ENCODE measurements at regions not wholly inside any gene's neighbourhood (a gene's known extent, or its start where the extent isn't known, plus 50 kb on each side); places are given as distances from the start of the nearest gene placed in this dataset.
"Not testable (repeated sequence)": the region's sequence is repeated elsewhere in the genome, so short reads cannot be mapped to it uniquely, and the experiment has no call there.

DNA sequence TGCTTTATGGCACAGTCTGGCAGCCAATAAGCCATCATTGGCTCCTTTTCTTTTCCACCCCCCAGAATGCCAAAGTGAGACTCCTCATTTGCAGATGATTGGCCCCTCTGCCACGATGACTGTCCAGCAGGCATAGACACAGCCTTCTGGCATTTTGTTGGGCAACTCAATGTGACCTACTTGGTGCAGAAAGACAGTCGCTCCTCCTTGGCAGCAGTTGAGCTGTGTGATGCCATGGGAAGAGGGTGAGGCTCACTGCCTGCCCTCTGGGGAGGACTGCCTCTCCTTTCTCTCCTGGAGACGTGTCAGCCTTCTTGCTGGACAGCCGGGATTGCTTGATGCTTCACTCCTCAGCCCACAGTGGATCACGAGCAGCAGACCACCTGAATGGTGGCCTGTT lies 264.9 kb downstream of the C12orf75 start:
- no peak for DNase-seq

DNA sequence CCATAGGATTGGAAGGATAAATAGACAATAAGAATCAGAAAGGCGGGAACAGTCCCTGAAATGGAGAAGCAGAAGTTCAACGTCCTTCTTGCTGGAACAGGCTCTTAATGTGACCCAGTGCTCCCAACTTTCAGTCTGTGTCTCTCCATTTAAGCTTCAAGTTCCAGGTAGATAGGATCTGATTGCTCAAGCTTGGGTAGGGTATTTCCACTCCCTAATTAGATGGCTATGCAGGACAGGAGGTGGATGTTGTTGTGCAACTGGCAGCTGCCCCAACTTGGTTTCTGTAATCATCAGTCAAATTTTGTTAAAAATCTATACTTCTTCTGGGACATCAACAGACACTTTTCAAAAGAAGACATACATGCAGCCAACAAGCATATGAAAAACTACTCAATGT lies 266.2 kb downstream of the C12orf75 start:
- no peak for DNase-seq

DNA sequence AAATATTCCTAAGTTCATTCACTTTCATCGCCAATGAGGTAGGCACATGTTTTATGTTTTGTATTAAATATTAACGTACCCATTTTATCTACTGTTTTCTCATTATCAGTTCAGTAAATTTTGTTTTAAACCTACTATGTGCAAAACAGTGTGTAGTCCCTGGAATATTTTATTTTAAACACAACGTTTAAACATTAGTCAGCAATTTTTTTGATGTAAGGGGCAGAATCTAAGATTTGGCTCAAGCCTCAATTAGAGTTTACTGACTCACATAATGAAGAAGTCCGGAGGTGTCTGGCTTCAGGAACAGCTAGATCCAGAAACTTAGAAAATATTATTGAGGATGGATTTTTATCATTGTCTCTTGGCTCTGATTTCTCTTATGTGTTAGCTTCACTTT lies 267.5 kb downstream of the C12orf75 start:
- no peak for DNase-seq

DNA sequence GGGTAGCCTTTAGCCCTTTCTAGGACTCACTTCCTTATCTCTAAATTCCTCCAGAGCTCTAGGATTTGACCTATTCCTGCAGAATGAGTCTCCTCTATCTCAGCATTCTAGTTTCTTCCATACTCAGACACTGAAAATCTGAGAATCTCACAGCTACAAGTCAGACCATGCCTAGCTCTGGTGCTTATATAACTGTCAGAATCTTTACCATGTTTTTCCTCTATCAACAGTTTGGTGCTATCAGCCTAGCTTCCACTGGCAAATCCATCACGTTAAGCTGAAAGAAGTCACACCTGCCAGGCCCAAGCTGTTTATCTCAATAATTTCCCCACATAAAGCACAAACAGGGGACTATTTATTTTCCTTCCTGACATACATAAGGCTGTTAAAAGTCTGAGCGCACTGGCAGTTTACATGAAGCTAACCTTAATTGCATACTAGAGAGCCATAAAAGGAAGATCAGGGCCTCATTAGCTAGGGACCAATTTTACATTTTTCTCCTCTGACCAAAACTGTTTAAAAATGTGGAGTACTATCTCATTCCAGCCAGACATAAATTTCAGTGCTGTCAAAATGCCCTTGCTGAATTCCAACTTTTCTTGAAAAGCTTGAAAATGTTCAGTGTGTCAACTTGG lies 270.5 kb downstream of the C12orf75 start:
- no peak for DNase-seq

DNA sequence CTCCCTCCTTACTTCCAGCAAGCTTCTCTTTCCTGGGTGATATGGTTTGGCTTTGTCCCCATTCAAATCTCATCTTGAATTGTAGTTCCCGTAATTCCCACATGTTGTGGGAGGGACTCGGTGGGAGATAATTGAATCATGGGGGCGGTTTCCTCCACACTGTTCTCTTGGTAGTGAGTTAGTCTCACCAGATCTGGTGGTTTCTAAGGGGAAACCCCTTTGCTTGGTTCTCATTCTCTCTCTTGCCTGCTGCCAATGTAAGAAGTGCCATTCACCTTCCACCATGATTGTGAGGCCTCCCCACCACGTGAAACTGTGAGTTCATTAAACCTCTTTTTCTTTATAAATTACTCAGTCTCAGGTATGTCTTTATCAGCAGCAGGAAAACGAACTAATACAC lies 271.8 kb downstream of the C12orf75 start:
- DNase-seq = not testable (repeated sequence)

DNA sequence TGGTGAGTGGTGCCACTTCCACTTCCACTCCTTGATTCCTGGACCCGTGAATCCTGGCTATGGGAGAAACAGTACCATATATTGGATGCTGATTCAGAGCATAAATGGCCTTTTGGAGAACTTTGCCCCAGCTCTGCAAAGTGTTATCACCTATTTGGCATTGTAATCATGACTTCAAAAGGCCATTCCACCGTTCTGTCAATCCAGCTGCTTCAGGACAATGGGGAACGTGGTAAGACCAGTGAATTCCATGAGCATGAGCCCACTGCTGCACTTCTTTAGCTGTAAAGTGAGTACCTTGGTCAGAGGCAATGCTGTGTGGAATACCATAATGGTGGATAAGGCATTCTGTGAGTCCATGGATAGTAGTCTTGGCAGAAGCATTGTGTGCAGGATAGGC lies 273.8 kb downstream of the C12orf75 start:
- DNase-seq = not testable (repeated sequence)

DNA sequence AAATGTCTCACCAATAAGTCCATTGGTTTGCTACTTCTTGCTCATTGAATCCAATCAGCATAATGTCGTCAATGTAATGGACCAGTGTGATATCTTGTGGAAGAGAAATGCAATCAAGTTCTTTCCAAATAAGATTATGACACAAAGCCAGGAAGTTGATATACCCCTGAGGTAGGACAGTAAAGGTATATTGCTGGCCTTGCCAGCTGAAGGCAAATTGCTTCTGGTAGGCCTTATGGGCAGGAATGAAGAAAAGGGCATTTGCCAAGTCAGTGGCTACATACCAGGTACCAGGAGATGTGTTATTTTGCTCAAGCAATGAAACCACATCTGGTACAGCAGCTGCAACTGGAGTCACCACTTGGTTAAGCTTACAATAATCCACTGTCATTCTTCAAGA lies 276.1 kb downstream of the C12orf75 start:
- not testable (repeated sequence) for DNase-seq

DNA sequence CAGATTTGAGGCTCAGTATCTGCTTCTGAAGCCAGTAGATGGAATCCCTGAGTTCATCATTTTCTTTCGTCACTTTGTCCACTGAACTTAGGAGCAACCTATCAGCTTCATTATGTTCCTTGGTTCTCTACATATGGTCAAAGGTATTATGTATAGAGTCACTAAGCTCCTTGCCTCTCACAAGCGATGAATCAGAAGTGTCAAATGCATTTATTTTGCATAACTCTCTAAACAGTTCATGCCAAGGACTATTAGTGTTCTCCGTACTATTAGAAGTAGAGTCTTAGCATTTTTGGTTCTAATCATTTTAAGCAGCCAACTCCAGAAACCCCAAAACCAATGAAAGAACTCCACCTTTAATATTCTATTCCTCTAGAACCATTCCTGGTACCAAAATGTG lies 278.5 kb downstream of the C12orf75 start:
- not testable (repeated sequence) for DNase-seq

DNA sequence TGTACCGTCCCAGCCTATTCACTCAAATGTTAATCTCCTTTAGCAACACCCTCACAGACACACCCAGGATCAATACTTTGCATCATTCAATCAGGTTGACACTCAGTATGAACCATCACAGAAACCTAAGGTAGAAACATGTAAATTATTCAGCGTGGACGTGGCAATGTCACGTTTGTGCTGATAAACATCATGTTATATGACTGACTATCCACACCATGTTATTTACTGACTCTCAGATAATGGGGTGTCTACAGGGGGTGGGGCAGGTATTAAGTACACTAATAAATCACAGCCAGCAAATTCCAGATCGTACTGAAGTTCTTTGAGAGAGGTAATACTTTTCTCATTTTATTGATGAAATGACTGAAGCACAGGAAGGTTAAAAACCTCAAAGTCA lies 280.0 kb downstream of the C12orf75 start:
- DNase-seq = no peak

DNA sequence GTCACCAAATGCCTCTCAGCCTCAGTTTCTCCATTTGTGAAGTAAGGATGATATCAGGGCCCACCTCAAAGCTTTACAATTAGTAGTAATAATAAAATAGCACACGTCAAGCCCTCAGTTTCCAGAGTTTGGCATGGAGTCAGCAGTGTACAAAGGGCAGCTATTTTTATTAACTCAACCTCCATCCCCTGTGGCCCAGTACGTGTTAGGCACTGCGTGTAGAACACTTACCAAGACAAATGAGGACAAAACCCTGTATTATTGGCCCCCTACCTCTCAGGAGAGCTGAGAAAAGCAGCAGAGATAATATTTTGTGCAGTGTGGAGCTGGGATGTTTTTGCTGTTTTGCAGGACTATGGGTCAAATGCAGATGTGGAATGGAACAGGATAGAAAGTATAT lies 280.8 kb downstream of the C12orf75 start:
- no peak for DNase-seq

DNA sequence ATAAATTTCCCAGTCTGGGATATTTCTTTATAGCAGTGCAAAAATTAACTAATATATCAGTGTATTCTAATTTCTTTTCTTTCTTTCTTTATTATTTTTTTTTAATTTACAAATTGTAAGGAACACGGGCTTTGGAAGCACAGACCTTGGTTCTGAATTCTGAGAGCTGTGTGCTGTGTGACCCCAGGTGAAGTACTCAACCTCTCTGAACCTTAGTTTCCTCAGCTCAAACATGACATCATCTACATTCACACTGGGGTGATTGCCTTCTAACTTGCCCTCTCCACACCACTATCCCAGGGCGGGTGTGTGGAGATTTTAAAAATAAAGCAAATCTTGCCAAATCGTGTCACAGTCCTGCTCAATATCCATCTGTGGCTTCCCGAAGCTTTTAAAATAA lies 282.8 kb downstream of the C12orf75 start:
- DNase-seq = no peak

DNA sequence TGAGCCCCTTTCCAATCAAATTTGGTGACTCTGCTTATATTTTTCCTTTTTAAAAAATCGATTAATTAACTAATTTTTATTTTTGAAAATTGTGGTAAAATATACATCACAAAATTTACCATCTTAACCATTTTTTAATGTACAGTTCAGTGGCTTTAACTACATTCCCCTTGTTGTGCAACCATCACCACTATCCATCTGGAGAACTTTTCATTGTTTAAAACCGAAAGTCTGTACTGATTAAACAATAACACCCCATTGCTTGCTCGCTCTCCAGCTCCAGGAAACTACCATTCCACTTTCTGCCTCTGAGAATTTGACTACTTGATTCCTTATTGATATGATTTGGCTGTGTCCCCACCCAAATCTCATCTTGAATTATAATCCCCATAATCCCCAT lies 283.4 kb downstream of the C12orf75 start:
- no peak for DNase-seq

DNA sequence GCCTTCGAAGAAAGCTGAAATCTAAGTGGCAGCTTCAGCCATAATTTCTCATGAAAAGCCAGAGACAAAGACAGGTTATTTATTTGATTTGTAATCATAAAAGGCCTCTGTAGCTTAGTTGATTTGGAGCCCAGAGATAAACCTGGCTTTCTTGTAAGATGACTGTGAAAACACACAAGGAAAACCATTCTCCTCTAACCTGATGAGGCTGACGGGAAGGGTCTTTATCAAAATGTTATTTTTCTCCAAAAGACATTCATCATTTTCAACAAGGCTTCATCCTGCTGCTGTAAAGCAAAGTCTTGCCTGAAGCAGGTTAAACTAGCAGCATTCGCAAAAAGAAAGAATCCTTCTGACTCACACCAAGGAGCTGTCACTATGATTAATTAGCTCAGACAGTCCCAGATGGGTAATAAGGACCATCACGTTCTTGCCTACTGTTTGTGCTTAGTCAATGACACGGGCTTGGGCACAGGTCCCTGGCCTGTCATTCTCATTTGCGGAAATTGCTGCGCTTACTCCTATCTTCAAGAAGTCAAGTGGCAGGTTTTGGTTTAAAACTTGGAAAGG lies 286.6 kb downstream of the C12orf75 start:
- DNase-seq = no peak

DNA sequence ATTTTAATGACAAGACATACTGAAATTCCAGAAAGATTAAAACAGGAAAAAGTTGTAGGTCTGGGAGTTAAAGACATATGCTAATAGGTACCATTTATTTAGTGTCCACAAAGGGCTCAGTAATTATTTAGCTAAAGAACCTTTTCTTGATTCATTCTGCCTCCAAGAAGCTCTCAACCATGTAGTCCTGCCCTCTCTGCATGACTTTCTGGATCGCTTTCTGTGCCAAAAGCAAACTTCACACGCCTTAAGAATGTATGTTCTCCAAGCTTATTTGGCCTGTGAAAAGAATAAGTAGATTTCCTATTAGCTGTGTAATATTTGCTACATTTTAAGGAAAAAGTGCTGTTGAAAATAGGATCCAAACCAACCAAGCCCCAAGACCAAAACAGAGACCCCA lies 291.7 kb downstream of the C12orf75 start:
- DNase-seq = no peak

DNA sequence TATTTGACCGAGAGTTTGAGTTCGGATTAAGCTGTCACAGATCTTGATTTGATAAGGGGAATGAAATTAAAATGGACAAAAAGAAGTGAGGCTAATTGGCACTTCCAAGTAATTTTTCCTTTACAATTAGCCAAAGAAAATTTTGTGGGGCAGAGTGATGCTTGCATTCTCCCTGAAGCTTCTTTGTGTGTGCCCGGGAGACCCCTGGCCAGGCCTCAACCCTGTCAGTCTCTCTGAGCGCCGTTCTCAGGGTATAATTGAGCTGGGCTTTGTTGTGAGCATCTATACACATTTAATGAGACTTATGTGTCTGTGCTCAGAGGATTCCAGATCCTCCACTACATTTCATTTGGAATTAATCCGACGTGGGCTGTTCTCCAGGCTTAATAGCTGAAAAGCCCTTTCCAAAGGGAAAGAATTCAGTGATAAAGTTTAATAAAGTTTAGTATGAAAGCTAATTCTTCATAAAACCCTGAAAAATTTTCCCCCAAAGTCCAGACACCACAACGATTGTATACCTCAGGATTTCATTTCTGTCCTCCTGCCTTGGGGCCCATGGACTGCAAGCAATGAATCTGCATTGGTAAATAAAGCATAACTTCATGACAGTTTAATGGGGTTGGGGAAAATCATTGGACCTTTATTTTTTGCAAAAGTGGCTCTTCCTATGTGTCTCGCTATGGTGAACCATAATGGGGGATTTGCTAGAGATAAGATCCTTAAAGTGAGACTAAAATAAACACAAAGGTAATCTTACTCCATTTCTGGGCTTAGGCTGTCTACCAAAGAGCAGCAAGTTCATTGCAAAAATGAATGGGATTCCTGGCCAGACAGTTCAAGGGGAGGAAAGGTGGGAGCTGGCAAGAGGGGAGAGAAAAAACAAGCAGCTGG lies 292.6 kb downstream of the C12orf75 start:
- no peak for DNase-seq

DNA sequence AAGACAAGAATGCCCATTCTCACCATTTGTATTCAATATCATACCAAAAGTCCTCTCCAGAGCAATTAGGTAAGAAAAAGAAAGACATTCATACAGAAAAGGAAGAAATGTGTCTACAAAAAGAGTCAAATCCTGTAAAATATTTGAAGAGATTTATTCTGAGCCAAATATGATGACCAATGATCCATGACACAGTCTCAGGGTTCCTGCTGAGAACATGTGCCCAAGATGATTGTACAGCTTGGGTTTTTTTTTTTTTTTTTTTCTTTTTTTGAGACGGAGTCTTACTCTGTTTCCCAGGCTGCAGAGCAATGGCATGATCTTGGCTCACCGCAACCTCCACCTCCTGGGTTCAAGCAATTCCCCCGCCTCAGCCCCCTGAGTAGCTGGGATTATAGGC lies 296.2 kb downstream of the C12orf75 start:
- no peak for DNase-seq

DNA sequence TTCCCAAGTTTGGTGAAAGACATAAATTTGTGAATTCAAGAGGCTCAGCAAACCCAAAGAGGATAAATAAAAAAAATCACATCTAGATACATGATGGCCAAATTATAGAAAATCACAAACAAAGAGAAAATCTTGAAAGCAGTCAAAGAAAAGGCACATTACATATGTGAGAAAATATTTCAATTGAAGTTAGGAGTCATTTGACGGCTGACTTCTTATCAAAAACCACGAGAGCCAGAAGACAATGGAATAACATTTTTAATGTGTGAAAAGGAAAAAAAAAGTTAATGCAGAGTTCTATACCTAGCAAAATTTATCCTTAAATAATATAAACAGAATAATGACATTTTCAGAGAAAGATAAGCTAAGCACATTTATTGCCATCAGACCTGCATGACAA lies 307.0 kb downstream of the C12orf75 start:
- DNase-seq = no peak

DNA sequence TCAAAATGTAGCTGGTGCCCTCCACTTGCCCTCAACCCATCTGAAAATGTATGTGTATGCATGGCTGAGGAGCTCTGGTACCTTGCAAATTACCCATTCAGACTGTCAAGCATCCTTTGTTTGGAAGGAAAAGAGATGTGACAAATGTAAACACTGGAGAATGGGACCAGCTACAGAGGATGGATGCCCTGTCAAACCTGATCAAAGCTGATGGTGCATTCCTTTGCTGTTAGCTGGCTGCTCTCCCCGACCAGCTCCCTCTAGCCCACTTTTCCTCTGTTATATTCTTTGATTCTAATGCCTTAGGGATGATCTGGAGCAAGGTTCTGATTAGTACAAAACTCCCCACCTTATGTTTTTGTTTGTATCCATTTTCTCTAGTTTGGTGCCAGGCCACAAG lies 310.3 kb downstream of the C12orf75 start:
- DNase-seq = no peak

DNA sequence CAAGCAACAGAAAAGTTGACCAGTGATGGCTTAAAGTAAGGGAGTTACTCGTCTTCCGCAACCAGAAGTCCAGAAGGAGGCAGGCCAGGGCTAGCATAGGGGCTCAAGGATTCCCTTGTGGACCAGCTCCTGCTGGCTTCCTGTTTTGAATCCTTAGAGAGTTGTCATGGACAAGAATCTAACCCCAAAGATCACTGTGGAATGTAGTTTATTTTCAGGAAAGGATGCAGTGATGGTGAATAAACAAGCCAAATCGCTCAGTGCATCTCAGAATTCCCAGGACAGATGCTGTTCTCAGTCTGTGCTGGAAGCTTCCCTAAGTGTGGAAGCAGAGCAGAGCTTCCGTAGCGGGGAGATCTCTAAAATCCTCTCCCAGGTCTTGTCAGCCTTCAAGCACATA lies 311.3 kb downstream of the C12orf75 start:
- no peak for DNase-seq

DNA sequence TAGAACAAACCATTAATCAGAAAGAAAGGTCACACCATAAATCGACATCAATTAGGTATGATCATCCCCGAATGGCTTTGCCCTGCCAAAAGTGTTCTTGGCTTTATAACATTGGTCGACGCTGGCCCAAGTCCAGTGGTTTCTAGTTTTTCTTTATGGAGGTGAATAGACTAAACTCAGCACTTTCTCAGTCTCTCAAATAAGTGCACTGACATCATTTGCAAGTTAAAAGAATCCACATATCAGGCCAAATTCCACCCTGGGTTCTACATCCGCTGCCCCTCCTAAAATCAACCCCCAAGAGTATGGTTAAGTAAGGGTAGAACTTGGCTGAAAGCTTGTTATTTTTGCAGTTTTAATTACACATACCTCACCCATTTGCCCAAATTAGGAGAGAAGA lies 314.3 kb downstream of the C12orf75 start:
- DNase-seq = no peak

DNA sequence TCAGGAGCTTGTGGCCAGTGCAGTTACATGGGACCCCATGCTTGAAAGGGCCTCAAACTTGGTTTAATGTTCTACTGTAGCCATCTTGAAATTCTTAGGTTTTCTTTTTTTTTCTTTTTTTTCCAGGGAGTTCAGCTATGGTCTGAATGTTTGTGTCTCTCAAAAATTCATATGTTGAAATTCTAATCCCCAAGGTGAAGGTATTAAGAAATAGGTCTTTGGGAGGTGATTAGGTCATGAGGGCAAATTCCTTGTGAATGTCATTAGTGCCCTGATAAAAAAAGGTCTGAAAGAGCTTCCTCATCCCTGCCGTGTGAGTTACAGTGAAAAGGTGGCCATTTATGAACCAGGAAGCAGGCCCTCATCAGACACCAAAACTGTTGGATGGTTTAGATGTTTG lies 324.1 kb downstream of the C12orf75 start:
- no peak for DNase-seq

DNA sequence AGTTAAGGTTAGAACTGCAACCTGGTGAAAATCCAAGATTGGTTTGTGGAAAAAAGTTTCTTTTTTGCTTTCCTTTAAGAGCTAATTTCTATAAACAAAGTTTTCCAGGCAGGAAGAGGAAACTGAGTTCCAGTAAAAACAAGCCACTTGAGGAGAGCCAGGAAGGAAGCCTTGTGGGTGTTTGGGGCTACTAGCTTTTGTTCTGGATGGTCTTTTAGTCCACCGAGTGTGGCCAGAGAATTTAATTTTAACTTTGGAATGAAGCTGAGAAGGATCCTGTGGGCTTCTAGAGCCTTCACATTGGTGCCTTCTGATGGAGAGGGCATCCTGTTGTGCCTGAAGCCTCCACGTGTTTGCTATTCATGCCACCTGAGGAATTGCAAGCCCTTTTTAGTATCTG lies 327.9 kb downstream of the C12orf75 start:
- DNase-seq = no peak

DNA sequence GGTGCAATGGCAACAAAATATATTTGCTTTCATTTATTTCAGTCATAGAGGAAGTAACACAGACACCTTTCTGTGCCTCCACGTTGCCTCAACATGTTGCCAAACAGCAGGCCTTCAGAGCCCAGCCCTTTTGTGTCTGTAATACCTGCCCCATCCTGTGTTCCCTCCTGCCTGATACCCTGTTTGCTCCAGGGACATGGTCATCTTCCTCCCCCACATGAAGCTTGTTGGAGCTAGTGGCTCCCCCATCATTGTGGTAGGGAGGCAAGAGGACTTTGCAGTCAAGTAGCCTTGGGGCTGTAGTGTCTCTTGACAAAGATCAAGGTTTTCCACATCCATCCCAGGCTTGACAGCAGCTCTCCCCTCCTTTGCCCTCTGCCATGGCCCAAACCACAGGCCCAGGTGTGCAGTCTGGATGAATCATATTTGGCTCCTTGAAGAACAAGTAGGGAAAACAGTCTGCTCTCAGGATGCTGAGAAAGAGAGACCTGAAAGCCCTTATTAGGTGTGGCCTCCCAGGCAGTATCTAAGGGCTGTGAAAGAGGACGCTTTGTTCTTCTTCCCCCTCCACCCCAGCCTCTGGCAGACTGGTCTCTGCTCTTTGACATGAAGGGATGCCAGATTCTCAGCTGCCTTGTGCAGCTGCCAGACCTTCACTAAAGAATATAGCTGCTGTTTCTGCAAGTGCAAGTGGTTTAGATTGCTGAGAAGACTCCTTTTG lies 329.0 kb downstream of the C12orf75 start:
- DNase-seq = no peak

DNA sequence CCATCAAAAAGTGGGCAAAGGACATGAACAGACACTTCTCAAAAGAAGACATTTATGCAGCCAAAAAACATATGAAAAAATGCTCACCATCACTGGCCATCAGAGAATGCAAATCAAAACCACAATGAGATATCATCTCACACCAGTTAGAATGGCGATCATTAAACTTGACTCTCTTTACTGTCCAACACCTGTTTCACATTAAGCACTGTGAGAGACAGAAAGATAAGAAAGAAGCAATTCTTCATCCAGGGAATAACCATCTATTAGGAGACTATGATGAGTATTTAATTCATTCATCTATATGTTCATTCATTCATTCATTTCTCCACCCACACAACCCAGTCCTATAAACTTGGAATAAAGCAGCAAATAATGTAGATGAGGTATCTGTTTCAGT lies 334.3 kb downstream of the C12orf75 start:
- DNase-seq = not testable (repeated sequence)

Data from activated CD4-positive, alpha-beta T cell treated with anti-CD3 and anti-CD28 coated beads for 48 hours (primary cell).